ENCODE measurements at regions not wholly inside any gene's neighbourhood (a gene's known extent, or its start where the extent isn't known, plus 50 kb on each side); places are given as distances from the start of the nearest gene placed in this dataset.

GRCh38 chr12:11446372-11446771, 51.0 kb upstream of the PRB2 start:
- H3K4me3 ChIP-seq (ENCODE audit: low read depth, low read length): no peak overlapping the region
- no peak for TF ChIP-seq CTCF (IDR thresholded peaks at IDR 0.05; ENCODE audit: control insufficient read depth, extremely low read depth, insufficient read depth)
- no peak for DNase-seq (ENCODE audit: low read depth)

GRCh38 chr12:11457996-11458645, 62.8 kb upstream of the PRB2 start:
- no peak for TF ChIP-seq CTCF (IDR thresholded peaks at IDR 0.05; ENCODE audit: control insufficient read depth, extremely low read depth, insufficient read depth)
- DNase-seq (ENCODE audit: low read depth): no peak
- no peak overlapping the region for H3K4me3 ChIP-seq (ENCODE audit: low read depth, low read length)

GRCh38 chr12:11460343-11461023, 65.1 kb upstream of the PRB2 start:
- DNase-seq (ENCODE audit: low read depth): no peak
- H3K4me3 ChIP-seq (ENCODE audit: low read depth, low read length): no peak overlapping the region
- TF ChIP-seq CTCF (IDR thresholded peaks at IDR 0.05; ENCODE audit: control insufficient read depth, extremely low read depth, insufficient read depth): no peak

GRCh38 chr12:11461433-11461832, 66.1 kb upstream of the PRB2 start:
- no peak overlapping the region for H3K4me3 ChIP-seq (ENCODE audit: low read depth, low read length)
- no peak for DNase-seq (ENCODE audit: low read depth)
- no peak for TF ChIP-seq CTCF (IDR thresholded peaks at IDR 0.05; ENCODE audit: control insufficient read depth, extremely low read depth, insufficient read depth)

GRCh38 chr12:11477110-11477509, 81.7 kb upstream of the PRB2 start:
- no peak for TF ChIP-seq CTCF (IDR thresholded peaks at IDR 0.05; ENCODE audit: control insufficient read depth, extremely low read depth, insufficient read depth)
- DNase-seq (ENCODE audit: low read depth): no peak
- no peak overlapping the region for H3K4me3 ChIP-seq (ENCODE audit: low read depth, low read length)

GRCh38 chr12:11482955-11483354, 87.6 kb upstream of the PRB2 start:
- TF ChIP-seq CTCF (IDR thresholded peaks at IDR 0.05; ENCODE audit: control insufficient read depth, extremely low read depth, insufficient read depth): no peak
- DNase-seq (ENCODE audit: low read depth): no peak
- H3K4me3 ChIP-seq (ENCODE audit: low read depth, low read length): no peak overlapping the region
